Ishikawa (cell line): ENCODE measurements at regions not wholly inside any gene's neighbourhood (a gene's known extent, or its start where the extent isn't known, plus 50 kb on each side); places are given as distances from the start of the nearest gene placed in this dataset.

Experiments
- EGR1 ChIP-seq: IDR thresholded peaks from 2 replicates; pipeline ENCODE4 v1.6.1; 2012
- EP300 ChIP-seq: IDR thresholded peaks from 2 replicates; pipeline ENCODE4 v1.6.1; 2012; ENCODE audit warnings: borderline replicate concordance
- FOXM1 ChIP-seq: IDR thresholded peaks from 2 replicates; pipeline ENCODE4 v1.6.1; 2012; ENCODE audit warnings: low read depth, borderline replicate concordance

DNA sequence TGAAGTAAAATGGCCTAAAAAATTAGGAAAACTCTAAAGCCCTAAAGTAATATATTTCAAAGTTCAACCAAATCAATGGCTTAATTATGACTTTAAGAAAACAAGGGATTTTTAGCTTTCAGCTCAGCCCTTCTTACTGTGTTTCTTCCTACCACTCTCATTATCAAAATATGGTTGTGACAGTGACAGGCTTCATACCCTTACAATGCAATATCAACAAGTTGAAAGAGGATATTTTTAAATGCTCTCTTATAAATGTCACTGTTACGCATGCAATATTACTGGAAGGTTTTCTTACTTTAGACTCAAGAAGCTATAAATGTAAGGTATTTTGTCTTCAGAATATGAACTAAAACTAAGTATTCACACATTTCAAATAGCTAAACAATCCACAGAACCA is 1225.7 kb upstream of the MIR17HG start:
- TF ChIP-seq EP300, result no peak
- TF ChIP-seq EGR1, result no peak
- no peak for TF ChIP-seq FOXM1
